ENCODE measurements at regions not wholly inside any gene's neighbourhood (a gene's known extent, or its start where the extent isn't known, plus 50 kb on each side); places are given as distances from the start of the nearest gene placed in this dataset.

GRCh38 chr10:106520698-106521097, 643.8 kb downstream of the SORCS1 start:
- no peaks in the 10 kb centered on the region for H3K36me3 Mint-ChIP-seq (ENCODE audit: low read depth)
- CTCF ChIA-PET, result no interaction called here
- POLR2A ChIA-PET, result no interaction called here

GRCh38 chr10:106519376-106520030, 645.0 kb downstream of the SORCS1 start:
- no peak for DNase-seq
- Mint-ChIP-seq H3K36me3 (ENCODE audit: low read depth) (no peaks in the 10 kb centered on the region), H3K27me3 (no peaks in the 10 kb centered on the region), H3K4me3 (no peak overlapping the region), H3K27ac (no peak overlapping the region), H3K9me3 (no peaks in the 10 kb centered on the region), H3K4me1 (no peaks in the 10 kb centered on the region)
- CTCF ChIA-PET, result interaction anchor here (0.6 kb wide), 1 partner anchor 949 kb away, joined by 3 read pairs; no protein-coding TSS in a partner anchor
- POLR2A ChIA-PET, result no interaction called here

More at GRCh38 chr10:106520698-106521097, 643.8 kb downstream of the SORCS1 start:
- H3K27ac Mint-ChIP-seq, result no peak overlapping the region
- no peaks in the 10 kb centered on the region for H3K4me1 Mint-ChIP-seq
- no peak overlapping the region for H3K4me3 Mint-ChIP-seq
- DNase-seq, result no peak
- no peaks in the 10 kb centered on the region for H3K27me3 Mint-ChIP-seq
- H3K9me3 Mint-ChIP-seq, result no peaks in the 10 kb centered on the region

- no peaks in the 10 kb centered on the region for H3K9me3 Mint-ChIP-seq
- CTCF ChIA-PET, result no interaction called here
- H3K27me3 Mint-ChIP-seq, result no peaks in the 10 kb centered on the region
- no peak for DNase-seq
- H3K36me3 Mint-ChIP-seq (ENCODE audit: low read depth), result no peaks in the 10 kb centered on the region
- no peak overlapping the region for H3K4me3 Mint-ChIP-seq
- H3K4me1 Mint-ChIP-seq, result no peaks in the 10 kb centered on the region
- H3K27ac Mint-ChIP-seq, result no peak overlapping the region
- POLR2A ChIA-PET, result no interaction called here
Observed at GRCh38 chr10:106515206-106515790, 649.2 kb downstream of the SORCS1 start.

- DNase-seq, result no peak
- no peaks in the 10 kb centered on the region for H3K9me3 Mint-ChIP-seq
- no peaks in the 10 kb centered on the region for H3K36me3 Mint-ChIP-seq (ENCODE audit: low read depth)
- POLR2A ChIA-PET, result no interaction called here
- CTCF ChIA-PET, result no interaction called here
- no peak overlapping the region for H3K4me3 Mint-ChIP-seq
- H3K27ac Mint-ChIP-seq, result no peak overlapping the region
- no peaks in the 10 kb centered on the region for H3K27me3 Mint-ChIP-seq
- no peaks in the 10 kb centered on the region for H3K4me1 Mint-ChIP-seq
Observed at GRCh38 chr10:106513352-106513771, 651.1 kb downstream of the SORCS1 start.

- POLR2A ChIA-PET, result no interaction called here
- Mint-ChIP-seq H3K27ac (no peak overlapping the region), H3K4me1 (no peaks in the 10 kb centered on the region), H3K9me3 (no peaks in the 10 kb centered on the region), H3K36me3 (ENCODE audit: low read depth) (no peaks in the 10 kb centered on the region), H3K27me3 (no peaks in the 10 kb centered on the region), H3K4me3 (no peak overlapping the region)
- CTCF ChIA-PET, result no interaction called here
- no peak for DNase-seq
Observed at GRCh38 chr10:106511917-106512316, 652.6 kb downstream of the SORCS1 start.

- no peak for DNase-seq
- Mint-ChIP-seq H3K4me3 (no peak overlapping the region), H3K27me3 (no peaks in the 10 kb centered on the region), H3K27ac (no peak overlapping the region), H3K4me1 (no peaks in the 10 kb centered on the region), H3K36me3 (ENCODE audit: low read depth) (no peaks in the 10 kb centered on the region), H3K9me3 (peaks cover 3% of the 10 kb centered on the region)
- CTCF ChIA-PET, result no interaction called here
- POLR2A ChIA-PET, result no interaction called here
Observed at GRCh38 chr10:106508950-106509349, 655.6 kb downstream of the SORCS1 start.

- no peak overlapping the region for H3K27ac Mint-ChIP-seq
- peaks cover 3% of the 10 kb centered on the region for H3K9me3 Mint-ChIP-seq
- no peak for DNase-seq
- H3K36me3 Mint-ChIP-seq (ENCODE audit: low read depth), result no peaks in the 10 kb centered on the region
- CTCF ChIA-PET, result no interaction called here
- no peaks in the 10 kb centered on the region for H3K27me3 Mint-ChIP-seq
- H3K4me3 Mint-ChIP-seq, result no peak overlapping the region
- no peaks in the 10 kb centered on the region for H3K4me1 Mint-ChIP-seq
- POLR2A ChIA-PET, result no interaction called here
Observed at GRCh38 chr10:106506526-106507283, 657.8 kb downstream of the SORCS1 start.

- H3K9me3 Mint-ChIP-seq, result peaks cover 3% of the 10 kb centered on the region
- no peak for DNase-seq
- no peak overlapping the region for H3K27ac Mint-ChIP-seq
- POLR2A ChIA-PET, result no interaction called here
- no peaks in the 10 kb centered on the region for H3K36me3 Mint-ChIP-seq (ENCODE audit: low read depth)
- no peak overlapping the region for H3K4me3 Mint-ChIP-seq
- H3K4me1 Mint-ChIP-seq, result no peaks in the 10 kb centered on the region
- CTCF ChIA-PET, result no interaction called here
- no peaks in the 10 kb centered on the region for H3K27me3 Mint-ChIP-seq
Observed at GRCh38 chr10:106504536-106504935, 660.0 kb downstream of the SORCS1 start.

- CTCF ChIA-PET, result no interaction called here
- Mint-ChIP-seq H3K4me1 (no peaks in the 10 kb centered on the region), H3K27ac (no peak overlapping the region), H3K27me3 (no peaks in the 10 kb centered on the region), H3K36me3 (ENCODE audit: low read depth) (no peaks in the 10 kb centered on the region), H3K4me3 (no peak overlapping the region), H3K9me3 (peaks cover 3% of the 10 kb centered on the region)
- DNase-seq, result no peak
- POLR2A ChIA-PET, result interaction anchor here (0.8 kb wide), 1 partner anchor 27 kb away, joined by 3 read pairs; no protein-coding TSS in a partner anchor
Observed at GRCh38 chr10:106502641-106503040, 661.9 kb downstream of the SORCS1 start.

GRCh38 chr10:106500925-106501525, 663.5 kb downstream of the SORCS1 start:
- peaks cover 3% of the 10 kb centered on the region for H3K9me3 Mint-ChIP-seq
- no peaks in the 10 kb centered on the region for H3K27me3 Mint-ChIP-seq
- H3K4me1 Mint-ChIP-seq, result no peaks in the 10 kb centered on the region
- ChIA-PET POLR2A (no interaction called here), CTCF (no interaction called here)
- no peaks in the 10 kb centered on the region for H3K36me3 Mint-ChIP-seq (ENCODE audit: low read depth)
- no peak overlapping the region for H3K4me3 Mint-ChIP-seq
- DNase-seq, result no peak
- no peak overlapping the region for H3K27ac Mint-ChIP-seq

GRCh38 chr10:106500041-106500924, 664.2 kb downstream of the SORCS1 start:
- DNase-seq, result no peak

GRCh38 chr10:106499448-106499847, 665.1 kb downstream of the SORCS1 start:
- no peak overlapping the region for H3K4me3 Mint-ChIP-seq
- no peaks in the 10 kb centered on the region for H3K4me1 Mint-ChIP-seq
- H3K36me3 Mint-ChIP-seq (ENCODE audit: low read depth), result no peaks in the 10 kb centered on the region
- H3K27me3 Mint-ChIP-seq, result no peaks in the 10 kb centered on the region
- ChIA-PET CTCF (interaction anchor here (0.6 kb wide), 1 partner anchor 14 kb away, joined by 3 read pairs; no protein-coding TSS in a partner anchor), POLR2A (no interaction called here)
- no peak for DNase-seq
- H3K27ac Mint-ChIP-seq, result no peak overlapping the region
- H3K9me3 Mint-ChIP-seq, result peaks cover 2% of the 10 kb centered on the region

More at GRCh38 chr10:106500041-106500924, 664.2 kb downstream of the SORCS1 start:
- Mint-ChIP-seq H3K27me3 (no peaks in the 10 kb centered on the region), H3K9me3 (peaks cover 3% of the 10 kb centered on the region), H3K27ac (no peak overlapping the region), H3K4me3 (no peak overlapping the region), H3K4me1 (no peaks in the 10 kb centered on the region), H3K36me3 (ENCODE audit: low read depth) (no peaks in the 10 kb centered on the region)
- ChIA-PET CTCF (no interaction called here), POLR2A (no interaction called here)

All from activated CD4-positive, alpha-beta T cell treated with anti-CD3 and anti-CD28 coated beads, Interleukin-2, amount 10 ng/mL, durations not matched to agents 7 days and 5 days (primary cell).